Neural cell (in vitro differentiated cells): ENCODE measurements at regions not wholly inside any gene's neighbourhood (a gene's known extent, or its start where the extent isn't known, plus 50 kb on each side); places are given as distances from the start of the nearest gene placed in this dataset.

Experiments
- EP300 ChIP-seq: fragments of 450-650 bp; conservative IDR thresholded peaks from 2 replicates; pipeline ENCODE4 v1.6.1; 2014; ENCODE audit warnings: antibody characterized with exemption, mild to moderate bottlenecking, moderate library complexity; ENCODE audit not compliant: poor library complexity, severe bottlenecking
- EZH2 ChIP-seq: fragments of 200-600, 300-800 bp; shearing (Covaris generic), sonication (generic); IDR thresholded peaks from 2 replicates; pipeline ENCODE4 v1.6.1; 2014; ENCODE audit warnings: antibody characterized with exemption, low read length, borderline replicate concordance, mild to moderate bottlenecking; ENCODE audit not compliant: insufficient read depth, poor library complexity, severe bottlenecking
- MXI1 ChIP-seq: fragments of 450-650 bp; conservative IDR thresholded peaks from 2 replicates; pipeline ENCODE4 v1.6.1; 2014; ENCODE audit warnings: antibody characterized with exemption, mild to moderate bottlenecking; ENCODE audit not compliant: poor library complexity, severe bottlenecking
- POLR2AphosphoS5 ChIP-seq: IDR thresholded peaks from 2 replicates; pipeline ENCODE4 v1.6.1; 2012
- SMC3 ChIP-seq: fragments of 450-650 bp; conservative IDR thresholded peaks from 2 replicates; pipeline ENCODE4 v1.6.1; 2014; ENCODE audit warnings: antibody characterized with exemption, mild to moderate bottlenecking, moderate library complexity; ENCODE audit not compliant: poor library complexity
- TAF1 ChIP-seq: IDR thresholded peaks from 2 replicates; pipeline ENCODE4 v1.6.1; 2012; ENCODE audit warnings: low read depth
- TF ChIP-seq, protein P1 (sequence below): fragments of 450-650 bp; IDR thresholded peaks from 2 replicates; pipeline ENCODE4 v1.5.1; 2014; ENCODE audit warnings: antibody characterized with exemption, mild to moderate bottlenecking, moderate library complexity; ENCODE audit not compliant: poor library complexity, severe bottlenecking
- TF ChIP-seq, protein P2 (sequence below): IDR thresholded peaks from 2 replicates; pipeline ENCODE4 v1.6.1; 2012; ENCODE audit warnings: borderline replicate concordance

DNA sequence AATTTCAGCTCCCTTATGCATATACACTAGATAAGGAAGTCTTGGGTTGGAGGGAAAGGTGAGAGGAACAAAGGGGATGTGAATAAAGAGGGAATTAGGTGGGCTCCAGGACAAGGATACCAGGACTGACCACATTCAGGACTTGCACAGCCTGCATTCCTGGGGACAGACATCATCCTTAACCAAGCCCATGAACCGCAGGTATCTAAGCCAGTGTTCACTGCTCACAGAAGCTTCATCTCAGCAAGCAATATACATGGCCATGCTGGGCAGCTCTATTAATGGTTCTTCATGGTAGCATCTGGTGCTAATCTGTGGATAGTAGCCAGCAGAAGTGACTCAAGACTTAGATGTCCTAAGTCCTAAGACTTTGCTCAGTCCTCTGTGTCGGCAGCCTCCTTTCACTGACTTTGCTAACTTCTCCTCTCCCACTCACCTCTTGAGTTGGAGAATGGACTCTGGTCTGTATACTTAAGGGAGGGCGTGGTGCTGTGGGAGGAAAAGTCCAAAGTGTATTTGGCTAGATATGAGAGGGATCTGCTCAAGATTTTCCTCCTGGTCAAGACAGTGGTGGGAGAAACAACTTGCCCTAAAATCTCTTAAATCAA lies 136.1 kb downstream of the ASCL1 start:
- TF ChIP-seq, protein P1, sequence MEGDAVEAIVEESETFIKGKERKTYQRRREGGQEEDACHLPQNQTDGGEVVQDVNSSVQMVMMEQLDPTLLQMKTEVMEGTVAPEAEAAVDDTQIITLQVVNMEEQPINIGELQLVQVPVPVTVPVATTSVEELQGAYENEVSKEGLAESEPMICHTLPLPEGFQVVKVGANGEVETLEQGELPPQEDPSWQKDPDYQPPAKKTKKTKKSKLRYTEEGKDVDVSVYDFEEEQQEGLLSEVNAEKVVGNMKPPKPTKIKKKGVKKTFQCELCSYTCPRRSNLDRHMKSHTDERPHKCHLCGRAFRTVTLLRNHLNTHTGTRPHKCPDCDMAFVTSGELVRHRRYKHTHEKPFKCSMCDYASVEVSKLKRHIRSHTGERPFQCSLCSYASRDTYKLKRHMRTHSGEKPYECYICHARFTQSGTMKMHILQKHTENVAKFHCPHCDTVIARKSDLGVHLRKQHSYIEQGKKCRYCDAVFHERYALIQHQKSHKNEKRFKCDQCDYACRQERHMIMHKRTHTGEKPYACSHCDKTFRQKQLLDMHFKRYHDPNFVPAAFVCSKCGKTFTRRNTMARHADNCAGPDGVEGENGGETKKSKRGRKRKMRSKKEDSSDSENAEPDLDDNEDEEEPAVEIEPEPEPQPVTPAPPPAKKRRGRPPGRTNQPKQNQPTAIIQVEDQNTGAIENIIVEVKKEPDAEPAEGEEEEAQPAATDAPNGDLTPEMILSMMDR: no peak
- TF ChIP-seq TAF1: no peak
- TF ChIP-seq POLR2AphosphoS5: no peak
- no peak for TF ChIP-seq EZH2
- no peak for TF ChIP-seq MXI1
- TF ChIP-seq EP300: no peak
- TF ChIP-seq, protein P2, sequence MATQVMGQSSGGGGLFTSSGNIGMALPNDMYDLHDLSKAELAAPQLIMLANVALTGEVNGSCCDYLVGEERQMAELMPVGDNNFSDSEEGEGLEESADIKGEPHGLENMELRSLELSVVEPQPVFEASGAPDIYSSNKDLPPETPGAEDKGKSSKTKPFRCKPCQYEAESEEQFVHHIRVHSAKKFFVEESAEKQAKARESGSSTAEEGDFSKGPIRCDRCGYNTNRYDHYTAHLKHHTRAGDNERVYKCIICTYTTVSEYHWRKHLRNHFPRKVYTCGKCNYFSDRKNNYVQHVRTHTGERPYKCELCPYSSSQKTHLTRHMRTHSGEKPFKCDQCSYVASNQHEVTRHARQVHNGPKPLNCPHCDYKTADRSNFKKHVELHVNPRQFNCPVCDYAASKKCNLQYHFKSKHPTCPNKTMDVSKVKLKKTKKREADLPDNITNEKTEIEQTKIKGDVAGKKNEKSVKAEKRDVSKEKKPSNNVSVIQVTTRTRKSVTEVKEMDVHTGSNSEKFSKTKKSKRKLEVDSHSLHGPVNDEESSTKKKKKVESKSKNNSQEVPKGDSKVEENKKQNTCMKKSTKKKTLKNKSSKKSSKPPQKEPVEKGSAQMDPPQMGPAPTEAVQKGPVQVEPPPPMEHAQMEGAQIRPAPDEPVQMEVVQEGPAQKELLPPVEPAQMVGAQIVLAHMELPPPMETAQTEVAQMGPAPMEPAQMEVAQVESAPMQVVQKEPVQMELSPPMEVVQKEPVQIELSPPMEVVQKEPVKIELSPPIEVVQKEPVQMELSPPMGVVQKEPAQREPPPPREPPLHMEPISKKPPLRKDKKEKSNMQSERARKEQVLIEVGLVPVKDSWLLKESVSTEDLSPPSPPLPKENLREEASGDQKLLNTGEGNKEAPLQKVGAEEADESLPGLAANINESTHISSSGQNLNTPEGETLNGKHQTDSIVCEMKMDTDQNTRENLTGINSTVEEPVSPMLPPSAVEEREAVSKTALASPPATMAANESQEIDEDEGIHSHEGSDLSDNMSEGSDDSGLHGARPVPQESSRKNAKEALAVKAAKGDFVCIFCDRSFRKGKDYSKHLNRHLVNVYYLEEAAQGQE: no peak
- TF ChIP-seq SMC3: no peak
